ENCODE measurements at regions not wholly inside any gene's neighbourhood (a gene's known extent, or its start where the extent isn't known, plus 50 kb on each side); places are given as distances from the start of the nearest gene placed in this dataset.

GRCh38 chr3:107222907-107223306 lies 154.3 kb upstream of the CCDC54 start (continued):
- TF ChIP-seq, protein P1, sequence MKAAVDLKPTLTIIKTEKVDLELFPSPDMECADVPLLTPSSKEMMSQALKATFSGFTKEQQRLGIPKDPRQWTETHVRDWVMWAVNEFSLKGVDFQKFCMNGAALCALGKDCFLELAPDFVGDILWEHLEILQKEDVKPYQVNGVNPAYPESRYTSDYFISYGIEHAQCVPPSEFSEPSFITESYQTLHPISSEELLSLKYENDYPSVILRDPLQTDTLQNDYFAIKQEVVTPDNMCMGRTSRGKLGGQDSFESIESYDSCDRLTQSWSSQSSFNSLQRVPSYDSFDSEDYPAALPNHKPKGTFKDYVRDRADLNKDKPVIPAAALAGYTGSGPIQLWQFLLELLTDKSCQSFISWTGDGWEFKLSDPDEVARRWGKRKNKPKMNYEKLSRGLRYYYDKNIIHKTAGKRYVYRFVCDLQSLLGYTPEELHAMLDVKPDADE (IDR thresholded peaks at IDR 0.05) = no peak
- TF ChIP-seq EZH2phosphoT487 (IDR thresholded peaks at IDR 0.05; ENCODE audit: unreplicated experiment) = no peak
- TF ChIP-seq JUNB (IDR thresholded peaks at IDR 0.05; ENCODE audit: unreplicated experiment) = no peak

DNA sequence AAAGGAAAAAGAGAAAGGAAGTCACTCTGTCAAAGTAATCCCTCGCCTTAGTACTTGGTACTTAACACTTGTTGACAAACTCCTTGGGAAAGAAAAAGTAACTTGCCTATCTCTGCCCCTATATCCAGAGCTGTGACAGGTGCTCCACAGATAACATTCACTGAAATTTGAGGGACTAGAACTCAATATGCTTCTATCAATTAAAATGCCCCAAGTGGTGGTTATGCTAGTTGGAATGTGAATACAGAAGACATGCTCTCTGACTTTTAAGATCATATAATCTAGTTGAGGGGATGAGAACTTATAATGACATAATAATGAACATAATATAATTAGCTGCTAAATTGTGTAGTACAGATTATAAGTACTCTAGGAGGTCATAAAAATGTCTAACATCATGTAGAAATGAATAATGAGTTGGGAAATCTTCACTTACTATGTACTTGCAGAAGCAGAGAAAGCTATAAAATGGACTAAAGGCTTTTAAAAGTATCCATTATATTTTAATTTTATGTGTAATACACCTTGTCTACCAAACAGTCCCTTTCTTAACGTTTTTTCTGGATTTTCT lies 153.1 kb upstream of the CCDC54 start:
- Mint-ChIP-seq H3K4me1 (no peaks in the 10 kb centered on the region), H3K27me3 (ENCODE audit: insufficient read depth, low read depth, poor library complexity) (no peaks in the 10 kb centered on the region), H3K36me3 (ENCODE audit: low read depth) (no peaks in the 10 kb centered on the region), H3K9me3 (no peaks in the 10 kb centered on the region), H3K4me3 (no peak overlapping the region), H3K27ac (no peak overlapping the region)
- no peaks in the 10 kb centered on the region for H3K79me2 ChIP-seq (replicated peaks; ENCODE audit: insufficient read depth)
- DNase-seq (ENCODE audit: low spot score) (no peak), ATAC-seq (no peak)
- H3K36me3 ChIP-seq (ENCODE audit: insufficient read depth) = no peaks in the 10 kb centered on the region
- no peak overlapping the region for H3K4me3 ChIP-seq
- no peak overlapping the region for H2AFZ ChIP-seq
- no peaks in the 10 kb centered on the region for H4K20me1 ChIP-seq (replicated peaks; ENCODE audit: insufficient read depth)
- H3K9me2 ChIP-seq (ENCODE audit: insufficient read depth) = no peaks in the 10 kb centered on the region; the same call in 1 of the 2 replicates
- H3K27me3 ChIP-seq (ENCODE audit: insufficient read depth) = no peaks in the 10 kb centered on the region
- no peak overlapping the region for H3K27ac ChIP-seq (ENCODE audit: low read depth)
- no peak overlapping the region for H3K4me2 ChIP-seq
- no peaks in the 10 kb centered on the region for H3F3A ChIP-seq (replicated peaks; ENCODE audit: low read depth)
- H3K4me1 ChIP-seq (ENCODE audit: insufficient read depth) = no peaks in the 10 kb centered on the region
- TF ChIP-seq NANOG (IDR thresholded peaks at IDR 0.05; ENCODE audit: borderline replicate concordance) (no peak), EZH2phosphoT487 (IDR thresholded peaks at IDR 0.05; ENCODE audit: unreplicated experiment) (no peak), POLR2AphosphoS5 (IDR thresholded peaks at IDR 0.05; ENCODE audit: low read depth) (no peak), CREB1 (CRISPR knock-in tag; IDR thresholded peaks at IDR 0.05; ENCODE audit: low read depth) (no peak), JUNB (IDR thresholded peaks at IDR 0.05; ENCODE audit: unreplicated experiment) (no peak), REST (IDR thresholded peaks at IDR 0.05; ENCODE audit: unreplicated experiment) (no peak), ZNF331 (CRISPR knock-in tag; IDR thresholded peaks at IDR 0.05; ENCODE audit: low read depth) (no peak), ZNF114 (CRISPR knock-in tag; IDR thresholded peaks at IDR 0.05) (no peak)
- TF ChIP-seq, protein P1 (IDR thresholded peaks at IDR 0.05) = no peak
- TF ChIP-seq, protein P2, sequence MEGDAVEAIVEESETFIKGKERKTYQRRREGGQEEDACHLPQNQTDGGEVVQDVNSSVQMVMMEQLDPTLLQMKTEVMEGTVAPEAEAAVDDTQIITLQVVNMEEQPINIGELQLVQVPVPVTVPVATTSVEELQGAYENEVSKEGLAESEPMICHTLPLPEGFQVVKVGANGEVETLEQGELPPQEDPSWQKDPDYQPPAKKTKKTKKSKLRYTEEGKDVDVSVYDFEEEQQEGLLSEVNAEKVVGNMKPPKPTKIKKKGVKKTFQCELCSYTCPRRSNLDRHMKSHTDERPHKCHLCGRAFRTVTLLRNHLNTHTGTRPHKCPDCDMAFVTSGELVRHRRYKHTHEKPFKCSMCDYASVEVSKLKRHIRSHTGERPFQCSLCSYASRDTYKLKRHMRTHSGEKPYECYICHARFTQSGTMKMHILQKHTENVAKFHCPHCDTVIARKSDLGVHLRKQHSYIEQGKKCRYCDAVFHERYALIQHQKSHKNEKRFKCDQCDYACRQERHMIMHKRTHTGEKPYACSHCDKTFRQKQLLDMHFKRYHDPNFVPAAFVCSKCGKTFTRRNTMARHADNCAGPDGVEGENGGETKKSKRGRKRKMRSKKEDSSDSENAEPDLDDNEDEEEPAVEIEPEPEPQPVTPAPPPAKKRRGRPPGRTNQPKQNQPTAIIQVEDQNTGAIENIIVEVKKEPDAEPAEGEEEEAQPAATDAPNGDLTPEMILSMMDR (conservative IDR thresholded peaks at IDR 0.05; ENCODE audit: low read depth in 2 of 2) = no peak
- TF ChIP-seq, protein P3, sequence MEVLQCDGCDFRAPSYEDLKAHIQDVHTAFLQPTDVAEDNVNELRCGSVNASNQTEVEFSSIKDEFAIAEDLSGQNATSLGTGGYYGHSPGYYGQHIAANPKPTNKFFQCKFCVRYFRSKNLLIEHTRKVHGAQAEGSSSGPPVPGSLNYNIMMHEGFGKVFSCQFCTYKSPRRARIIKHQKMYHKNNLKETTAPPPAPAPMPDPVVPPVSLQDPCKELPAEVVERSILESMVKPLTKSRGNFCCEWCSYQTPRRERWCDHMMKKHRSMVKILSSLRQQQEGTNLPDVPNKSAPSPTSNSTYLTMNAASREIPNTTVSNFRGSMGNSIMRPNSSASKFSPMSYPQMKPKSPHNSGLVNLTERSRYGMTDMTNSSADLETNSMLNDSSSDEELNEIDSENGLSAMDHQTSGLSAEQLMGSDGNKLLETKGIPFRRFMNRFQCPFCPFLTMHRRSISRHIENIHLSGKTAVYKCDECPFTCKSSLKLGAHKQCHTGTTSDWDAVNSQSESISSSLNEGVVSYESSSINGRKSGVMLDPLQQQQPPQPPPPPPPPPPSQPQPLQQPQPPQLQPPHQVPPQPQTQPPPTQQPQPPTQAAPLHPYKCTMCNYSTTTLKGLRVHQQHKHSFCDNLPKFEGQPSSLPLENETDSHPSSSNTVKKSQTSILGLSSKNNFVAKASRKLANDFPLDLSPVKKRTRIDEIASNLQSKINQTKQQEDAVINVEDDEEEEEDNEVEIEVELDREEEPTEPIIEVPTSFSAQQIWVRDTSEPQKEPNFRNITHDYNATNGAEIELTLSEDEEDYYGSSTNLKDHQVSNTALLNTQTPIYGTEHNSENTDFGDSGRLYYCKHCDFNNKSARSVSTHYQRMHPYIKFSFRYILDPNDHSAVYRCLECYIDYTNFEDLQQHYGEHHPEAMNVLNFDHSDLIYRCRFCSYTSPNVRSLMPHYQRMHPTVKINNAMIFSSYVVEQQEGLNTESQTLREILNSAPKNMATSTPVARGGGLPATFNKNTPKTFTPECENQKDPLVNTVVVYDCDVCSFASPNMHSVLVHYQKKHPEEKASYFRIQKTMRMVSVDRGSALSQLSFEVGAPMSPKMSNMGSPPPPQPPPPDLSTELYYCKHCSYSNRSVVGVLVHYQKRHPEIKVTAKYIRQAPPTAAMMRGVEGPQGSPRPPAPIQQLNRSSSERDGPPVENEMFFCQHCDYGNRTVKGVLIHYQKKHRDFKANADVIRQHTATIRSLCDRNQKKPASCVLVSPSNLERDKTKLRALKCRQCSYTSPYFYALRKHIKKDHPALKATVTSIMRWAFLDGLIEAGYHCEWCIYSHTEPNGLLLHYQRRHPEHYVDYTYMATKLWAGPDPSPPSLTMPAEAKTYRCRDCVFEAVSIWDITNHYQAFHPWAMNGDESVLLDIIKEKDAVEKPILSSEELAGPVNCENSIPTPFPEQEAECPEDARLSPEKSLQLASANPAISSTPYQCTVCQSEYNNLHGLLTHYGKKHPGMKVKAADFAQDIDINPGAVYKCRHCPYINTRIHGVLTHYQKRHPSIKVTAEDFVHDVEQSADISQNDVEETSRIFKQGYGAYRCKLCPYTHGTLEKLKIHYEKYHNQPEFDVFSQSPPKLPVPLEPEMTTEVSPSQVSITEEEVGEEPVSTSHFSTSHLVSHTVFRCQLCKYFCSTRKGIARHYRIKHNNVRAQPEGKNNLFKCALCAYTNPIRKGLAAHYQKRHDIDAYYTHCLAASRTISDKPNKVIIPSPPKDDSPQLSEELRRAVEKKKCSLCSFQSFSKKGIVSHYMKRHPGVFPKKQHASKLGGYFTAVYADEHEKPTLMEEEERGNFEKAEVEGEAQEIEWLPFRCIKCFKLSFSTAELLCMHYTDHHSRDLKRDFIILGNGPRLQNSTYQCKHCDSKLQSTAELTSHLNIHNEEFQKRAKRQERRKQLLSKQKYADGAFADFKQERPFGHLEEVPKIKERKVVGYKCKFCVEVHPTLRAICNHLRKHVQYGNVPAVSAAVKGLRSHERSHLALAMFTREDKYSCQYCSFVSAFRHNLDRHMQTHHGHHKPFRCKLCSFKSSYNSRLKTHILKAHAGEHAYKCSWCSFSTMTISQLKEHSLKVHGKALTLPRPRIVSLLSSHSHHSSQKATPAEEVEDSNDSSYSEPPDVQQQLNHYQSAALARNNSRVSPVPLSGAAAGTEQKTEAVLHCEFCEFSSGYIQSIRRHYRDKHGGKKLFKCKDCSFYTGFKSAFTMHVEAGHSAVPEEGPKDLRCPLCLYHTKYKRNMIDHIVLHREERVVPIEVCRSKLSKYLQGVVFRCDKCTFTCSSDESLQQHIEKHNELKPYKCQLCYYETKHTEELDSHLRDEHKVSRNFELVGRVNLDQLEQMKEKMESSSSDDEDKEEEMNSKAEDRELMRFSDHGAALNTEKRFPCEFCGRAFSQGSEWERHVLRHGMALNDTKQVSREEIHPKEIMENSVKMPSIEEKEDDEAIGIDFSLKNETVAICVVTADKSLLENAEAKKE (CRISPR knock-in tag; IDR thresholded peaks at IDR 0.05) = no peak

Measured in GM23338 (cell line).